ENCODE measurements at regions not wholly inside any gene's neighbourhood (a gene's known extent, or its start where the extent isn't known, plus 50 kb on each side); places are given as distances from the start of the nearest gene placed in this dataset.

- TF ChIP-seq POLR2A (IDR thresholded peaks at IDR 0.05): no peak
- no peak for TF ChIP-seq POLR2AphosphoS5 (IDR thresholded peaks at IDR 0.05)
- TF ChIP-seq CTCF (IDR thresholded peaks at IDR 0.05): no peak
- no peak for TF ChIP-seq EP300 (IDR thresholded peaks at IDR 0.05)
- ATAC-seq: no peak
- Histone ChIP-seq H3K4me1 (no peaks in the 10 kb centered on the region), H3K27ac (no peak overlapping the region), H3K27me3 (no peaks in the 10 kb centered on the region), H3K36me3 (no peaks in the 10 kb centered on the region), H3K9me3 (no peaks in the 10 kb centered on the region), H3K4me3 (no peak overlapping the region)
Measured at GRCh38 chr13:62084728-62085127, 669.1 kb upstream of the PCDH20 start.

GRCh38 chr13:62067821-62068220 lies 652.2 kb upstream of the PCDH20 start:
- no peaks in the 10 kb centered on the region for H3K36me3 ChIP-seq
- 67 to 79% methylated on average over 4 of the region's 4 CpGs for WGBS, 2 donors (ENCODE audit: low coverage in 1 of 2)
- no peak overlapping the region for H3K4me3 ChIP-seq
- TF ChIP-seq POLR2AphosphoS5 (IDR thresholded peaks at IDR 0.05): no peak
- H3K4me1 ChIP-seq: no peaks in the 10 kb centered on the region
- no peaks in the 10 kb centered on the region for H3K9me3 ChIP-seq
- ATAC-seq: no peak
- no peaks in the 10 kb centered on the region for H3K27me3 ChIP-seq
- no peak overlapping the region for H3K27ac ChIP-seq

- no peak overlapping the region for H3K4me3 ChIP-seq
- H3K27ac ChIP-seq: no peak overlapping the region
- TF ChIP-seq POLR2AphosphoS5 (IDR thresholded peaks at IDR 0.05) (no peak), CTCF (IDR thresholded peaks at IDR 0.05) (no peak), POLR2A (IDR thresholded peaks at IDR 0.05) (no peak), EP300 (IDR thresholded peaks at IDR 0.05) (no peak)
- H3K27me3 ChIP-seq: no peaks in the 10 kb centered on the region
- no peaks in the 10 kb centered on the region for H3K36me3 ChIP-seq
- ATAC-seq: no peak
- no peaks in the 10 kb centered on the region for H3K4me1 ChIP-seq
- H3K9me3 ChIP-seq: no peaks in the 10 kb centered on the region
Measured at GRCh38 chr13:62065016-62065415, 649.4 kb upstream of the PCDH20 start.

GRCh38 chr13:62061751-62062150 lies 646.1 kb upstream of the PCDH20 start:
- WGBS, 2 donors (ENCODE audit: low coverage in 1 of 2): 65 to 85% methylated on average over 1 of the region's 1 CpG
- H3K36me3 ChIP-seq: no peaks in the 10 kb centered on the region
- TF ChIP-seq EP300 (IDR thresholded peaks at IDR 0.05) (no peak), POLR2AphosphoS5 (IDR thresholded peaks at IDR 0.05) (no peak), CTCF (IDR thresholded peaks at IDR 0.05) (no peak), POLR2A (IDR thresholded peaks at IDR 0.05) (no peak)

GRCh38 chr13:62060570-62060969 lies 644.9 kb upstream of the PCDH20 start:
- Histone ChIP-seq H3K4me3 (no peak overlapping the region), H3K27me3 (no peaks in the 10 kb centered on the region), H3K36me3 (no peaks in the 10 kb centered on the region), H3K9me3 (no peaks in the 10 kb centered on the region), H3K27ac (no peak overlapping the region), H3K4me1 (no peaks in the 10 kb centered on the region)
- ATAC-seq: no peak
- 90 to 92% methylated on average over 2 of the region's 2 CpGs for WGBS, 2 donors (ENCODE audit: low coverage in 1 of 2)
- TF ChIP-seq POLR2AphosphoS5 (IDR thresholded peaks at IDR 0.05): no peak
- no peak for TF ChIP-seq POLR2A (IDR thresholded peaks at IDR 0.05)
- no peak for TF ChIP-seq EP300 (IDR thresholded peaks at IDR 0.05)
- TF ChIP-seq CTCF (IDR thresholded peaks at IDR 0.05): no peak

More at GRCh38 chr13:62061751-62062150, 646.1 kb upstream of the PCDH20 start:
- H3K9me3 ChIP-seq: no peaks in the 10 kb centered on the region
- H3K4me3 ChIP-seq: no peak overlapping the region
- no peaks in the 10 kb centered on the region for H3K4me1 ChIP-seq
- no peaks in the 10 kb centered on the region for H3K27me3 ChIP-seq
- no peak overlapping the region for H3K27ac ChIP-seq
- ATAC-seq: no peak

DNA sequence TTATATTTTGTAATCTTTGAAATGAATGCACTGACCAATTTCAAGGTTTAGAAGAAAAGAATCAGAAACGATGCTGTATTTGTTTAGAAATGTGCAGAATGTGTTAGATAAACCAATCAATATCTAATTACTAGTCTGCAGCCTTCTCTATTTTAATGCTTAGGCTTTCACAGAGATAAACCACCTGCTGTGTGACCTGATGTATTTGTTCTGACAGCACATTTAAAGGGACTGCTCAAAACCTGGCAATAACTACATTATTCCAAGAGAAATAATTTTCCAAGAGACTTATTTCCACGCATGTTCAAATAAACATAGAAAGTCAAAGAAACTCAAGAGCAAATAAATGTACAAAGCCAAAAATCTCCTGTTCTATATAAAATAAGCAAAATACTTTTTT lies 641.6 kb upstream of the PCDH20 start:
- Histone ChIP-seq H3K36me3 (no peaks in the 10 kb centered on the region), H3K9me3 (no peaks in the 10 kb centered on the region), H3K27me3 (no peaks in the 10 kb centered on the region), H3K4me1 (no peaks in the 10 kb centered on the region), H3K27ac (no peak overlapping the region), H3K4me3 (no peak overlapping the region)
- TF ChIP-seq CTCF (IDR thresholded peaks at IDR 0.05) (no peak), POLR2A (IDR thresholded peaks at IDR 0.05) (no peak), EP300 (IDR thresholded peaks at IDR 0.05) (no peak)
- WGBS, 2 donors (ENCODE audit: low coverage in 1 of 2): 25 to 52% methylated on average over 2 of the region's 2 CpGs
- ATAC-seq: no peak

Measured in gastroesophageal sphincter (tissue), 4 donors.